WTC11 (cell line): ENCODE measurements at regions not wholly inside any gene's neighbourhood (a gene's known extent, or its start where the extent isn't known, plus 50 kb on each side); places are given as distances from the start of the nearest gene placed in this dataset.

ENCODE experiments used
- ATAC-seq: fragments of 200-7000 bp; cut with Tn5 transposase; 2 replicates; pipeline ENCODE4 v1.10.0; 2021; ENCODE audit warnings: mild to moderate bottlenecking, moderate library complexity
- CTCF ChIA-PET: fragments of 300-600 bp; sonication (Branson Sonifier 250); formaldehyde crosslinking; loops from one replicate; lab custom pipeline; 2021; ENCODE audit warnings: antibody characterized with exemption; lab: Charles Lee
- POLR2A ChIA-PET: fragments of 350-600 bp; sonication (Branson Sonifier 250); formaldehyde crosslinking; loops from one replicate; lab custom pipeline; 2021; ENCODE audit warnings: antibody characterized with exemption; lab: Charles Lee
- DNase-seq: peaks from one replicate; pipeline ENCODE4 v3.0.0; 2021; ENCODE audit warnings: low spot score
- H3K27ac Mint-ChIP-seq: 2 replicates; pipeline ENCODE4 v1.8.0; 2021; ENCODE audit warnings: mixed read lengths
- H3K27me3 Mint-ChIP-seq: 2 replicates; pipeline ENCODE4 v1.8.0; 2021; ENCODE audit warnings: low read depth, mild to moderate bottlenecking, moderate library complexity, mixed read lengths
- H3K36me3 Mint-ChIP-seq: 2 replicates; pipeline ENCODE4 v1.8.0; 2021; ENCODE audit warnings: mixed read lengths
- H3K4me1 Mint-ChIP-seq: 2 replicates; pipeline ENCODE4 v1.8.0; 2022; ENCODE audit warnings: mixed read lengths
- H3K4me3 Mint-ChIP-seq: 2 replicates; pipeline ENCODE4 v1.8.0; 2021; ENCODE audit warnings: mild to moderate bottlenecking, moderate library complexity, mixed read lengths
- H3K9me3 Mint-ChIP-seq: 2 replicates; pipeline ENCODE4 v1.8.0; 2021; ENCODE audit warnings: mixed read lengths
- AR ChIP-seq: fragments of 250-450 bp; sonication (Bioruptor Pico); IDR thresholded peaks from 2 replicates; pipeline ENCODE4 v1.9.0; 2021; ENCODE audit warnings: mild to moderate bottlenecking
- ATF2 ChIP-seq: sonication (generic); formaldehyde crosslinking; IDR thresholded peaks from 2 replicates; pipeline ENCODE4 v1.8.1; 2022; ENCODE audit warnings: low read depth, missing genetic modification reagents, borderline replicate concordance
- GABPB1 ChIP-seq: sonication (generic); formaldehyde crosslinking; IDR thresholded peaks from 2 replicates; pipeline ENCODE4 v1.8.1; 2023; ENCODE audit warnings: mild to moderate bottlenecking, missing genetic modification reagents
- JAZF1 ChIP-seq: fragments of 250-450 bp; sonication (Bioruptor Pico); IDR thresholded peaks from 2 replicates; pipeline ENCODE4 v1.9.0; 2021; ENCODE audit warnings: moderate library complexity, mild to moderate bottlenecking, inconsistent platforms
- NR2C2 ChIP-seq: sonication (generic); formaldehyde crosslinking; IDR thresholded peaks from 2 replicates; pipeline ENCODE4 v1.8.0; 2022; ENCODE audit warnings: mild to moderate bottlenecking, missing genetic modification reagents
- PREB ChIP-seq: sonication (generic); formaldehyde crosslinking; IDR thresholded peaks from 2 replicates; pipeline ENCODE4 v1.8.1; 2022; ENCODE audit warnings: mild to moderate bottlenecking, missing genetic modification reagents, moderate library complexity, borderline replicate concordance
- SMAD3 ChIP-seq: sonication (generic); formaldehyde crosslinking; IDR thresholded peaks from 2 replicates; pipeline ENCODE4 v1.8.0; 2022; ENCODE audit warnings: missing genetic modification reagents, mild to moderate bottlenecking, borderline replicate concordance
- SMAD4 ChIP-seq: sonication (generic); formaldehyde crosslinking; IDR thresholded peaks from 2 replicates; pipeline ENCODE4 v1.8.0; 2022; ENCODE audit warnings: mild to moderate bottlenecking, missing genetic modification reagents
- STAT6 ChIP-seq: sonication (generic); formaldehyde crosslinking; conservative IDR thresholded peaks from 2 replicates; pipeline ENCODE4 v1.8.1; 2023; ENCODE audit warnings: mild to moderate bottlenecking, low read depth, missing genetic modification reagents, moderate library complexity
- TEAD1 ChIP-seq: sonication (generic); formaldehyde crosslinking; IDR thresholded peaks from 2 replicates; pipeline ENCODE4 v1.8.0; 2022; ENCODE audit warnings: mild to moderate bottlenecking, missing genetic modification reagents
- TP53 ChIP-seq: sonication (generic); formaldehyde crosslinking; IDR thresholded peaks from 2 replicates; pipeline ENCODE4 v1.8.1; 2023; ENCODE audit warnings: mild to moderate bottlenecking, missing genetic modification reagents
- ZNF671 ChIP-seq: fragments of 250-450 bp; sonication (Bioruptor Pico); IDR thresholded peaks from 2 replicates; pipeline ENCODE4 v1.8.0; 2021; ENCODE audit warnings: mild to moderate bottlenecking

- TF ChIP-seq PREB (CRISPR knock-in tag) (no peak), SMAD3 (CRISPR knock-in tag) (no peak)
Observed at GRCh38 chr9:75607521-75607920, 283.0 kb upstream of the PCSK5 start (continued).

- DNase-seq: no peak
Observed at GRCh38 chr9:75609401-75609800, 281.1 kb upstream of the PCSK5 start.

More at GRCh38 chr9:75609401-75609800, 281.1 kb upstream of the PCSK5 start:
- no peaks in the 10 kb centered on the region for H3K27me3 Mint-ChIP-seq
- ATAC-seq: no peak
- ChIA-PET POLR2A (no interaction called here), CTCF (no interaction called here)
- no peak overlapping the region for H3K27ac Mint-ChIP-seq
- no peaks in the 10 kb centered on the region; the same call in 1 of the 2 replicates for H3K4me1 Mint-ChIP-seq
- H3K9me3 Mint-ChIP-seq: peaks cover 7% of the 10 kb centered on the region; the same call in 1 of the 2 replicates
- H3K36me3 Mint-ChIP-seq: no peaks in the 10 kb centered on the region
- TF ChIP-seq PREB (CRISPR knock-in tag): no peak
- TF ChIP-seq ATF2 (CRISPR knock-in tag): no peak
- TF ChIP-seq JAZF1 (CRISPR knock-in tag): no peak
- no peak for TF ChIP-seq STAT6 (CRISPR knock-in tag)
- TF ChIP-seq NR2C2 (CRISPR knock-in tag): no peak
- no peak for TF ChIP-seq SMAD4
- no peak for TF ChIP-seq TP53 (CRISPR knock-in tag)
- no peak for TF ChIP-seq GABPB1 (CRISPR knock-in tag)
- TF ChIP-seq ZNF671 (CRISPR knock-in tag): no peak
- TF ChIP-seq AR (CRISPR knock-in tag): no peak
- no peak for TF ChIP-seq TEAD1 (CRISPR knock-in tag)
- H3K4me3 Mint-ChIP-seq: no peak overlapping the region
